BJ (cell line): ENCODE measurements at regions not wholly inside any gene's neighbourhood (a gene's known extent, or its start where the extent isn't known, plus 50 kb on each side); places are given as distances from the start of the nearest gene placed in this dataset.
"Not testable (repeated sequence)": the region's sequence is repeated elsewhere in the genome, so short reads cannot be mapped to it uniquely, and the experiment has no call there.

Experiments
- CTCF ChIA-PET: fragments of 350-600 bp; formaldehyde crosslinking; extraction: SDS; loops from one replicate; lab custom pipeline; 2021; ENCODE audit warnings: antibody characterized with exemption, inconsistent platforms; lab: Yijun Ruan, JAX
- POLR2A ChIA-PET: fragments of 300-600 bp; sonication (Branson Sonifier 250); formaldehyde crosslinking; extraction: SDS; loops from one replicate; lab custom pipeline; 2021; ENCODE audit warnings: antibody characterized with exemption; lab: Charles Lee
- DNase-seq: peaks from one replicate; pipeline ENCODE4 v3.0.0-alpha.2; 2011; ENCODE audit warnings: low read depth
- H3K27me3 ChIP-seq: 2 replicates; pipeline ENCODE4 v1.6.0; 2011; ENCODE audit warnings: low read length; ENCODE audit not compliant: control insufficient read depth, insufficient read depth
- H3K36me3 ChIP-seq: 2 replicates; pipeline ENCODE4 v1.5.1; 2011; ENCODE audit warnings: low read length; ENCODE audit not compliant: control insufficient read depth, insufficient read depth
- H3K4me3 ChIP-seq: 2 replicates; pipeline ENCODE4 v1.5.1; 2011; ENCODE audit warnings: low read depth, mild to moderate bottlenecking, control low read depth, low read length
- TF ChIP-seq, protein P1 (sequence below): IDR thresholded peaks from 2 replicates; pipeline ENCODE4 v1.5.1; 2011; ENCODE audit warnings: low read depth, mild to moderate bottlenecking, control low read depth, inconsistent platforms, low read length, moderate library complexity; ENCODE audit not compliant: insufficient read depth

DNA sequence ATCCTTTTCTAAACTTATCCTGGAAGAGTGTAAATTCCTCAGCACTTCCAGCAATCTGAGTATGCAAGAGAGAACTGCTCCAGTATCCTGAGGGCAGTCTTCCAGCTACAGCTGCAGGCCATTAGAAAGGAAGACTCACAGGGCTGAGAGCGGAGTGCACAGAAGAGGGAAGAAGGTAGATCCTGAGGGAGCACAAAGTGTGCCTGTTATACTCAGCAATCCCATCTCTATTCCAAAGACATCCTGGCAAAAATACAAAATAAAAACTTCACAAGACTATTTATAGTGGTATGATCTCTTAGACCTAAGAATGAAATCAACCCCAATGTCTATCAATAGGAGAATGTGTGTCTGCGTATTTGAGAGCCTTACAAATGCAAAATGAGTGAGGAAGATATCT, 292.0 kb downstream of the ZIC1 start:
- Histone ChIP-seq H3K4me3 (no peak overlapping the region), H3K27me3 (no peaks in the 10 kb centered on the region), H3K36me3 (no peaks in the 10 kb centered on the region)
- ChIA-PET CTCF (no interaction called here), POLR2A (no interaction called here)
- DNase-seq = no peak
- TF ChIP-seq, protein P1, sequence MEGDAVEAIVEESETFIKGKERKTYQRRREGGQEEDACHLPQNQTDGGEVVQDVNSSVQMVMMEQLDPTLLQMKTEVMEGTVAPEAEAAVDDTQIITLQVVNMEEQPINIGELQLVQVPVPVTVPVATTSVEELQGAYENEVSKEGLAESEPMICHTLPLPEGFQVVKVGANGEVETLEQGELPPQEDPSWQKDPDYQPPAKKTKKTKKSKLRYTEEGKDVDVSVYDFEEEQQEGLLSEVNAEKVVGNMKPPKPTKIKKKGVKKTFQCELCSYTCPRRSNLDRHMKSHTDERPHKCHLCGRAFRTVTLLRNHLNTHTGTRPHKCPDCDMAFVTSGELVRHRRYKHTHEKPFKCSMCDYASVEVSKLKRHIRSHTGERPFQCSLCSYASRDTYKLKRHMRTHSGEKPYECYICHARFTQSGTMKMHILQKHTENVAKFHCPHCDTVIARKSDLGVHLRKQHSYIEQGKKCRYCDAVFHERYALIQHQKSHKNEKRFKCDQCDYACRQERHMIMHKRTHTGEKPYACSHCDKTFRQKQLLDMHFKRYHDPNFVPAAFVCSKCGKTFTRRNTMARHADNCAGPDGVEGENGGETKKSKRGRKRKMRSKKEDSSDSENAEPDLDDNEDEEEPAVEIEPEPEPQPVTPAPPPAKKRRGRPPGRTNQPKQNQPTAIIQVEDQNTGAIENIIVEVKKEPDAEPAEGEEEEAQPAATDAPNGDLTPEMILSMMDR = no peak

DNA sequence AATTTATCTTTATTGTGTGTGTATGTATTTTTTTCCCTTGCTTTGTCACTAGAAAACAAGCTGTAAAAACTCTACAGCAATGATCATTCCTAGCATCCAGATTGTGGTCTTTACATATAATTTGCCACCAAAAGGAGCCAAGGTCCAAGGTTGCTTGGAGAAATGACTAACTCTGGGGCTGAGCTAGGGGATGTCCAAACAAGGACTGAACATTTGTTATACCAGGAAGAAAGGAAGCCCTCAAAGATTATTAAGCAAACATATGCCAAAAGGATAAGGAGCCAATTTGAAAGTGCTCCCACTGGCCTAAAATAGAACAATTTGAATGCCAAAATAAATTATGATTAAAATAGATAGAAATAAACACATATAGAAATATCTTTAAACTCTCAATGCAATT, 293.3 kb downstream of the ZIC1 start:
- TF ChIP-seq, protein P1 = no peak
- ChIA-PET CTCF (no interaction called here), POLR2A (no interaction called here)
- Histone ChIP-seq H3K4me3 (no peak overlapping the region), H3K27me3 (no peaks in the 10 kb centered on the region), H3K36me3 (no peaks in the 10 kb centered on the region)
- no peak for DNase-seq

DNA sequence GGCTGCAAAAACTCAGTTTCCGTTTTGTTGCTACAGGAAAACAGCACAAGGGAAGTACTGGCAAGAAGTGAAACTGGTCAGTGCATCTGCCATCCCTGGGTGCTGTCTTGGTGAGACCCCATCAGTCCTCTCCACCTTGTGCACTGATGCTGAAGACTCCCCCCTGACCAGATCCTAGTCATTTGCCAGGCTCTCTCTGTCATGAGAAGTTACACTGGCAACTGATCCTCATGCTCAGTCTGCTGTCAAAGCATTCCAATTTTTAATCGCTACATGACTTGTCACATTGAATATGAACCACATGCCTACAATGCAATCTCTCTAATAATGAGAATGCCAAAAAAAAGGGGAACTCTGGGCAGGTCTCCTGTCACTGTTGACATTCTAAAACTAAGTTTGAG, 296.5 kb downstream of the ZIC1 start:
- TF ChIP-seq, protein P1 = no peak
- H3K27me3 ChIP-seq = no peaks in the 10 kb centered on the region
- H3K4me3 ChIP-seq = no peak overlapping the region
- ChIA-PET CTCF (no interaction called here), POLR2A (no interaction called here)
- no peak for DNase-seq
- no peaks in the 10 kb centered on the region for H3K36me3 ChIP-seq

DNA sequence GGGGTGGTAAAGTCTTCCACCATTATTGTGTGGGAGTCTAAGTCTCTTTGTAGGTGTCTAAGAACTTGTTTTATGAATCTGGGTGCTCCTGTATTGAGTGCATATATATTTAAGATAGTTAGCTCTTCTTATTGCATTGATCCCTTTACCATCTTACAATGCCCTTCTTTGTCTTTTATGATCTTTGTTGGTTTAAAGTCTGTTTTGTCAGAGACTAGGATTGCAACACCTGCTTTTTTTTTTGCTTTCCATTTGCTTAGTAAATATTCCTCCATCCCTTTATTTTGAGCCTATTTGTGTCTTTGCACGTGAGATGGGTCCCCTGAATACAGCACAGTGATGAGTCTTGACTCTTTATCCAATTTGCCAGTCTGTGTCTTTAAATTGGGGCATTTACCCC, 301.6 kb downstream of the ZIC1 start:
- H3K27me3 ChIP-seq, DNase-seq, POLR2A ChIA-PET, CTCF ChIA-PET, H3K4me3 ChIP-seq, H3K36me3 ChIP-seq: not testable (repeated sequence)

DNA sequence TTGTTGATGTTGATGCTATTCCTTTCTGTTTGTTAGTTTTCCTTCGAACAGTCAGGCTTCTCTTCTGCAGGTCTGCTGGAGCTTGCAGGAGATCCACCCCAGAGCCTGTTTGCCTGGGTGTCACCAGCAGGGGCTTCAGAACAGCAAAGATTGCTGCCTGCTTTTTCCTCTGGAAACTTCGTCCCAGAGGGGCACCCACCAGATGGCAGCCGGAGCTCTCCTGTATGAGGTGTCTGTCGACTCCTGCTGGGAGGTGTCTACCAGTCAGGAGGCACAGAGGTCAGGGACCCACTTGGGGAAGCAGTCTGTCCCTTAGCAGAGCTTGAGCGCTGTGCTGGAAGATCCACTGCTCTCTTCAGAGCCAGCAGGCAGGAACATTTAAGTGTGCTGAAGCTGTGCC, 303.2 kb downstream of the ZIC1 start:
- TF ChIP-seq, protein P1 = no peak
- H3K4me3 ChIP-seq = no peak overlapping the region
- no peaks in the 10 kb centered on the region for H3K27me3 ChIP-seq
- ChIA-PET CTCF (no interaction called here), POLR2A (no interaction called here)
- no peak for DNase-seq
- H3K36me3 ChIP-seq = no peaks in the 10 kb centered on the region

DNA sequence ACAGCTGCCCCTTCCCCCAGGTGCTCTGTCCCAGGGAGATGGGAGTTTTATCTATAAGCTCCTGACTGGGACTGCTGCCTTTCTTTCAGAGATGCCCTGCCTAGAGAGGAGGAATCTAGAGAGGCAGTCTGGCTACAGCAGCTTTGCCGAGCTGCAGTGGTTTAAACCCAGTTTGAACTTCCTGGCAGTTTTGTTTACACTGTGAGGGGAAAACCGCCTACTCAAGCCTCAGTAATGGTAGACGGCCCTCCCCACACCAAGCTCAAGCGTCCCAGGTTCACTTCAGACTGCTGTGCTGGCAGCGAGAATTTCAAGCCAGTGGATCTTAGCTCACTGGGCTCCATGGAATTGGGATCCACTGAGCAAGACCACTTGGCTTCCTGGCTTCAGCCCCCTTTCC, 303.6 kb downstream of the ZIC1 start:
- H3K4me3 ChIP-seq, DNase-seq, H3K27me3 ChIP-seq, H3K36me3 ChIP-seq, POLR2A ChIA-PET: not testable (repeated sequence)
- CTCF ChIA-PET = interaction anchor here (0.5 kb wide), 1 partner anchor 45 kb away, joined by 3 read pairs; no protein-coding TSS in a partner anchor
